Stimulated activated CD4-positive, alpha-beta T cell treated with anti-CD3 and anti-CD28 coated beads, Interleukin-4, amount 100 ng/mL, for 48 hours (primary cell): ENCODE measurements at regions not wholly inside any gene's neighbourhood (a gene's known extent, or its start where the extent isn't known, plus 50 kb on each side); places are given as distances from the start of the nearest gene placed in this dataset.
"Not testable (repeated sequence)": the region's sequence is repeated elsewhere in the genome, so short reads cannot be mapped to it uniquely, and the experiment has no call there.

Experiments
- DNase-seq, 2 donors: peaks; one replicate each; pipeline ENCODE4 v3.0.0-alpha.2; 2020; ENCODE audit warnings: low read depth in 2 of 2

- DNase-seq = no peak
These were observed 1261.3 kb downstream of the SI start for GRCh38 chr3:163817015-163817414.

GRCh38 chr3:163813935-163814334, 1264.4 kb downstream of the SI start:
- DNase-seq = no peak

DNA sequence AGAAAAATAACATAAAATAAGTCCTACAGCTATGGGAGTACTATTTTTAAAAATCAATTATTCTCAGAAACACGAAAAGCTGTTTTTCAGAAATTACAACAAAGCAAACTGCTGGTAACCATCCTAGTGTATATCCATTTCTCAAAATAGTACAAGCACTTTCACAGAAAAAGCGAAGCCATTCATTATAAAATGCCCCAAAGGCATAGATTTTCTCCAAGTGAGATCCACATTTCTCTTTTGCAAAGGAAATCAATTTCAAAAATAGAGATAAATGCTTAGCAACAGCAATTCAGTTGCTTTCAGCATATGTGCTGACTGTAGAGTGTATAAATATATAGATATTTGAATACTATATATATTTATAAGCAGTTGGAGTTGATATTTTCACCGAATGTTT, 1266.3 kb downstream of the SI start:
- DNase-seq = no peak

DNA sequence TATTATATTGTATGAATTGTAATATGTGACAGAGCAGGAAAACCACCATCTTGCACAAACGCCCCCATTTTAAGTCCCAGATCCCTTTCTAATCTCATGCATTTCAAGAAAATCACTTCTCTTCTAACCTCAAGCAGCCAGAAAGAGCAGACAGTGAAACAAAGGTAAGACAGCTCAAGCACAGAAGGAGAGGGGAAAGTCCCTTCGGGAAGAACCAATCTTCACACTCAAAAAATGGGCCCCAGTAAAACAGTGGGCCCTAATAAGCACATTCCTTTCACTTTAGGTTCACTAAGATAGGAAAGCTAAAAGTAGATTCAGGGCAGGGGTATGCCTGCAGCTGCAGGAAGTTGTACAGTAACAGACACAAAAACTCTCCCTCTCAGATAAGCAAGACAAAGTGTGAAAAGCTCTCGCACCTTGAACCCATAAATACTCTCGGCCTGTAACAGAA, 1268.7 kb downstream of the SI start:
- DNase-seq = no peak

DNA sequence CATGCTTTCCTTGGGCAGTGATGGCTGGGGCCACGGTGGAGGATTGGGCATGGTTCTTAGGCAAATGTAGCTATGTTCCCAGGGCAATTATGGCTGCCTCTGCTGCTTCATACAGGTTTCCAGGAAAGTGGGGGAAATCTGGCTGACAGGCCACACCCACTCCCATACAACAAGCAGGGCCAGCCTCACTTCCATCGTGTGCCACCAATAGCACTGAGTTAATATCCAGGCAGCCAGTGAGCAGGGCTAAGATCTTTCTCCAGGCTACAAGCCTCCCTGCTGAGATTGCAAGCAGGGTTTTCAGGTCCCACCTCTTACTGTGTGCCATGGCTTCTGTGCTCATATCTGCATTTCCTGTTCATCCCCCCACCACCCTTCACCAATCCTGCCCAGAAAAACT, 1291.9 kb downstream of the SI start:
- DNase-seq = no peak

GRCh38 chr3:163785693-163786092, 1292.6 kb downstream of the SI start:
- no peak for DNase-seq

GRCh38 chr3:163779396-163780344, 1298.6 kb downstream of the SI start:
- DNase-seq = no peak

DNA sequence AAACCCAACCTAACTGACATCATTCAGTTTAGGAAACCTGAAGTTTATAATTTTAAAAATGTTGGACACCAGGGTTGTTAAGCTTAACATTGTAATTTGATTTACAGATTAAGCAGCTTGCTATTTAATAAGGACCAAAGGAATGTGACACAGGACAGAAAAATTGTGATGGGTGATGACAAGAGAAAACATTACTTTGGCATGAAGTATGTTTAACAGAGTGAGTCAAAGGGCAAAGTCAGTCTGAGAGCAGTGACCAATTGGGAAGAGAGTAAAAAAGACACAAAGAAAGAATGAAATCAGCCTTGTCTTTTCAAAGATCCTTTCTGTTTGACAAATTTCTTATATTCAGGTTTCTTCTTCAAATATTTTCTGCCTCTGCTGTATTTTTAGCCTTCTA, 1301.6 kb downstream of the SI start:
- no peak for DNase-seq

DNA sequence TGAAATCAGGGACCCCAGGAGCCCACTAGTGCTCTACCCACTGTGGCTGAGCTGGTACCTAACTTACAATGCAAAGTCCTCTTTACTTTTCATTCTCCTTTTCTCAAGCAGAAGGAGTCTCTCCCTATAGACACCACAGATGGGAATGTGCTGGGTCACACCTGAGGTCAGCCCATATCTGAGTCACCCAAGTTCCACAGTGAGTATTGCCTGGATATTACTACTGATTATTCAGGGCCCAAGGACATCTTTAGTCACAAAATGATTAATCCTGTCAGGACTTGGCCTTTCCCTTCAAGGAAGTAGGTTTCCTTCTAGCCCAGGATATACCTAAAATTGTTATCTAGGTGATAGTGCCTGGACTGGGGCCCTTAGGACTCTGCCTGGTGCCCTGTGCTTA, 1305.2 kb downstream of the SI start:
- DNase-seq = no peak

DNA sequence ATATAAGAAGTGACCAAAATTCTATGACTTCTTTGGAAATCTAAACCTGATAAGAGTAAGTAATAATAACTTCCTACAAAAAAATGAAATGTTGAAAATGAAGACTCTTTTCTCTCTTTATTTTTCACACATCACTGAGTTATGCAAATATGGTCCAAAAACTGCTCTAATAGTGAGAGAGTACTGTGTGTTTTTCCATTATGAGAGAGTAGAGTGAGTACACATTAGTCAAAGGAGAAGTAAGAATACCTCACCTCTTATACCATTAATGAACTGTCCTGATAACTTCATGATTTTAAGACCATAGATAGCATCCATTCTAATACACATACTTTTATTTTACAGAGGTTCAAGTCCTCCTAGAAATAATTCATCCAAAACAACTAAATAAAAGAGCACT, 1310.2 kb downstream of the SI start:
- no peak for DNase-seq

DNA sequence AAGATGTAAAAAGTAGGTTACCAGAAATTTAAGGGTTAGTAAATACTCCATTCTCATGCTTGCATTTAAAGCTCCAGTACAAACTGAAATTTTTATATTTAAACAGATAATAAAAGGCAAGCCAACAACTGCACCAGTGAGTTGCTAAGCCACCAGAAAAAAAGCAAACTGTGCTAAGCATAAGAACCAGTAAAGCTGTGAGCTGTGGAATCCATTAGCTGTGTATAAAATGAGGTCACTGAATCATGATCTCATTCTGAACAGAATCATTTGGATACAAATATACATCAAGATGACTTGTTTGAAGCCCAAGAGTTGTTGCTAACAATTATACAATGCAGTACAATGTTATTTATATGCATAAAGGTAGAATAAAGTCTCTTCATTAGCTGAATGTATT, 1312.2 kb downstream of the SI start:
- DNase-seq = no peak

DNA sequence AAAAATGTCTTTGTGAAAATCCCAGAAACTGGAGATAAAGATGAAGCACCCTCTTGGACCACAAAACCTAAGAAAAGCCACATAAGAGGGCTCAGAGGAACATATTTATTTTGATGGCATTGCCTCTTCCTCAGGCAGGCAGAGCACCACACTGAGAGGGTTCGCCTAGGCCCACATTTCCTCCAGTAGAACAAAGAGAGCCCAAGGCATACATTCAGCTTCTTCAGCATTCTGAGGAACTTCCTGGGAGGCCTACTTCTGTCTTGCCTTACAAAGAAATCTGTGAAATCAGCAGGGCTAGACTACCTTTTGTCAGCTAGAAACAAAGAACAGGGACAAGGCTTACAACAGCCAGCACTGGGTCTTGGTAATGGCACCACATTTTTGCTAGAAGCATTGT, 1325.3 kb downstream of the SI start:
- DNase-seq = no peak

DNA sequence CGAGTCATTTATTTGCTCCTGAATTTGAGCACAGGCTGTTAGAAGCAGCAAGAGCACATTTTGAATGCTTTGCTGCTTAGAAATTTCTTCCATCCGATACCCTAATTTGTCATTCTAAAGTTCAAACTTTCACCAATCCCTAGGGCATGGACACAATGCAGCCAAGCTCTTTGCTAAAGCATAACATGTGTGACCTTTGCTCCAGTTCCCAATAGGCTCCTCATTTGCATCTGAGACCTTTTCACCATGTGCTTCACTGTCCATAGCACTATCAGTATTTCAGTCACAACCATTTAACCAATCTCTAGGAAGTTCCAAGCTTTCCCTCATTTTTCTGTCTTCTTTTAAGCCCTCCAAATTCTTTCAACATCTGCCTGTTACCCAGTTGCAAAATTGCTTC, 1333.1 kb downstream of the SI start:
- DNase-seq = no peak

DNA sequence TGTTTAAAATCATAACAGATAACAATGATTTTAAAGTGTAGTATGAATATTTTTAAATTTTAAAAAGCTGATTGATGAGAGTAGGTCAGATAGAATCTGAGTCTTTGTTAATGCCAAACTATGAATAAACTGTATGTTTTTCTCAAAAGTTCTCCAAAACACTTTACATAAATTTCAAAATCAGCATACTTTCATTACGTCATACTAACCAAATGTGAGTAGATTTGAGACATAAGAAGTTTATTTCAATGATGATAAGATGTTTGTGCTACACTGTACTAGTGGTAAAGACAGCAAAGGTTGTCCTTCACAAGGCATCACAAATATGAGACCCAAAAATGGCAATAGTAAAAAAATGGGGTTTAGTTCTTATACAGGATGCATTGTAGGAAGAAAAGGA, 1342.9 kb downstream of the SI start:
- DNase-seq = no peak

- no peak for DNase-seq
These were observed 1347.6 kb downstream of the SI start for GRCh38 chr3:163730684-163731083.

GRCh38 chr3:163726125-163726524, 1352.2 kb downstream of the SI start:
- no peak for DNase-seq

DNA sequence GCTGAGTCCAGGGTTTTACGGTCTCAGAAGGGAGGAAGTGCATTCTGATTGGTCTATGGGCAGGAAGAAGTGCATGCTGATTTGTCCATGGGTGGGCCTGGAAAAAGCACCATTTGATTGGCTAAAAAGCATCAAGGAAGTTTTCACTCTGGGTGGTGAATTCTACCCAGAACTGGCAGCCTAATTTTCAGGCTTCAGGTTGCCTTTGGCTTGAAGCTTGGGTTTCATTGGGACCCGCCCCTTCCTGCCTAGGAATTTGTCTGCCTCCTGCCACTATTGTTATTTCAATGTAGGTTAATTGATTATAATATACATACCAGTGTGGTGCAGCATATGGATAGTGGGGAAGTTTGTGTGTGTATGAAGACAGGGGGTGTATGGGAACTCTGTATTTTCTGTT, 1355.9 kb downstream of the SI start:
- DNase-seq = no peak

DNA sequence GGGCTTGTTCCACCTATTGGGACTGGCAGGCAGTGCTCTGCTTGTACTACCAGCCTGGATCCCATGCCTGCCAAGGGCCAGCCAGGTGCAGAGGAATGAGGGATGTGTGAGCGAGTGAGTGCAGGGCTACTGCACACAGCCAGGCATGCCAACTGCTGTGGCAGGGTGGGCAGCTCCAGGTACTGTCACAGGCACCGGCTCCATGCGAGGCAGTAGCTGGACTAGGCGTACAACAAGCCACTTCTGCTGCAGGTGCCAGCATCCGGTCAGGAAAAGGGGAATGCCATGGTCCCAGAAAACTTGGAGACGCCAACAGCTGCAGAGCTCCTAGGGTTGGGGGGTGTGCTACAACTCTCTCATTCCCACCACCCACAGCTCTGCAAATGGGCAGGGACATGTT, 1356.7 kb downstream of the SI start:
- DNase-seq = no peak

- no peak for DNase-seq
These were observed 1360.9 kb downstream of the SI start for GRCh38 chr3:163717377-163717776.

DNA sequence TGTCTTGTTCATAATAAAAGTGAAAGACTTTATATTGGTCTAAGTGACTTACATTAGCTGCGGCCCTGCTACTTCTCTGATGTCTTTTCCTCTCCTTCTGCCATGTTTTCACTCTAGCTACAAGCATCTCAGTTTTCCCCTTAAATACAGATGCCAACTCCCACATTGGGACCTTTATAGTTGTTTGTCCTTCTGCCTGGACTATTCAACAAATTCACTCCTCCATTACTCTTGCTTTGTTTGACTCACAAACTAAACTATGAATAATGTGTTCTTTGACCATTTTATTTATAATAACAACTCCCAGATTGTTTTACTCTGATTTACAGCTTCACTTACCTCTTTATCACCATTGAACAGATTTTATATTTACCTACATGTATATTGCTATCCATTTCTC, 1369.9 kb downstream of the SI start:
- DNase-seq = no peak

GRCh38 chr3:163707659-163708058, 1370.6 kb downstream of the SI start:
- DNase-seq = no peak

DNA sequence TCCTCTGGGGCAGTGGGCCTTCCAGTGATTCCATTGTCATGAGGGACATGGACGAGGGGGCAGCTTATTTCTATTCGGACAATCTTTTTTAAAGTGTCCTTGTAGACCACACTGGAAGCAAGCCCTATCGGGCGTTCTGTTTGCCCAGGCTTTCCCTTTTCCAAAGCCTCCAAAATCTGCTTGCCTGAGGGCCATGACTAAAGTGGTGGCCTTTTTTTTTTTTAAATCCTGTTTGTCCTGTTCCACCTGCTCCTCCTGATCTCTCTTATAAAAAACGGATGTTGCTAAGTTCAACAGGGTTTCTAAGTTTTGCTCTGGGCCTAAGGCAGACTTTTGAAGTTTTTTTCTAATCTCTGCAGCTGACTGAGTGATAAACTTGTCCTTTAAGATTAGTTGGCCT, 1380.1 kb downstream of the SI start:
- not testable (repeated sequence) for DNase-seq

DNA sequence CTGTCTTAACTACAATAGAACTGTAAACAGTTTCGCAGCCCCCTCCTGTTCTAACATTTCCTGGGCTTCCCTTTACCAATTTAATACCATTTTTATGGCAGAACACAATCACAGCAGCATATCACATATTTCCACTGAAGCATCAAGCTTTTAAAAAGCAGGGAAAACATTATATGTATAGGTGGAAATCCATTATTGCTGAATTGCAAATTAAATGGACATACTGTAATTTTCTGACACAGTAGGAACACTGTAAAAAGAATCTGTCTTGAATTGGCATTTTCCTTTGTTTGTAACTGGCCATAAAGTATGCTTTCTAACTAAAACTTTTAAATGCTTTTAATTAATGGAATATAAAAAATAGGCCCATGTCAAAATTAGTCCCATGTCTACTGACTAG, 1385.8 kb downstream of the SI start:
- no peak for DNase-seq

DNA sequence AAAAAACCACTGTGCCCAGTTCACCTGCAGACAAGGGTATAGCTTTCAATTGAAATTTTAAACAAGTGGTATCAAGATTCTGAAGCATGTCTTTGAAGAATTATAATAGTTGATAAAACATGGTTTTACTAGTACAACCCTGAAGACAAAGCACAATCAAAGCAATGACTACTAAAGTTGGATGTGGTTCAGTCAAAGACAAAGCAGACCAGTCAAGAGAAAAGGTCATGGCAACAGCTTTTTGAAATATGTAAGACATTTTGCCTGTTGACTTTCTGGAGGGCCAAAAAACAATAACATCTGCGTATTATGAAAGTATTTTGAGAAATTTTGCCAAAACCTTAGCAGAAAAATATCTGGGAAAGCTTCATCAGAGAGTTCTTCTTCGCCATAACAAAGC, 1393.6 kb downstream of the SI start:
- no peak for DNase-seq
